ENCODE measurements at regions not wholly inside any gene's neighbourhood (a gene's known extent, or its start where the extent isn't known, plus 50 kb on each side); places are given as distances from the start of the nearest gene placed in this dataset.

DNA sequence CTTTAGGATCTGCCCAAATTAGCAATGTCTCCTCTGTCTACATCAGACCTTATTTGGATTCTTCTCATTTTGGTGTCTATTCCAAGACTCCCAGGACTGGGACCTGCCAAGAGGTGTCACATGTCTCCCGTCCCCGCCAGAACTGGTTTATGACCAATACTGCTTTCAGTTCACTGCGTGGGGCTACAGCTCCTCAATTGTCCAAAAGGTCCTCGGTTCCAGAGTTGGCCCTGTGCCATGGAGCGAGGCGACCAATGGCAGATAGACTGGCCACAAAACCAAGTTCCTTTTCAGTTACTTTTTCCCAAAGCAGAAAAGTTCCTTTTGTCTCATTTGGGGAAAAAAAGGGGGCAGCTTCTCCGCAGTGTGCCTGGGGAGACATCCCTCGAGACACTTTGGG, 144.1 kb upstream of the ZNF236 start:
- Histone ChIP-seq H3K9me3 (ENCODE audit: control insufficient read depth, low read length) (no peaks in the 10 kb centered on the region), H3K9ac (ENCODE audit: low read length) (no peak overlapping the region), H3K27me3 (replicated peaks; ENCODE audit: control insufficient read depth, insufficient read depth, low read length) (peaks cover 17% of the 10 kb centered on the region), H3K36me3 (ENCODE audit: control insufficient read depth, insufficient read depth, low read length, severe bottlenecking) (no peaks in the 10 kb centered on the region), H3K4me3 (ENCODE audit: low read length) (no peak overlapping the region), H3K4me1 (ENCODE audit: control insufficient read depth, insufficient read depth, low read length) (no peaks in the 10 kb centered on the region)
- DNase-seq (ENCODE audit: low read depth): no peak

DNA sequence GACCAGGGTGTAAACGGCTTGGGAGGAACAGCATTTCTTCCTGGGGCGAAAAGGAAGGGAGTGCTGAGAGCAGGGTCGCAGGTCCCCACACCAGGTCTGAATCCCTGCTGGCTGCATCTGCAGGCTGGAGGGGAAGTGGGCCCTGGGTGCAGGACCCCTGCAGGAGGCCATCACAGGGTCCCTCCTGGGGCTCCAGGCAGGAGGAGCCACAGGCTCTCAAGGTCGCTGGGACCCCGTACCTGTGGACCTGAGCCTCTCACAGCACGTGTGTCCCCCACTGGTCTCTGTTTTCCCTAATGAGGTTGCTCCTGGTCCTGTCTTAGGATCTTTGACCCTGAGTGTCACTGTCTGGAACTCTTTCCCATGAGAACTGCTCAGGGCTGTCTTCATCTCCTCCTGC, 147.8 kb upstream of the ZNF236 start:
- no peak for DNase-seq (ENCODE audit: low read depth)
- Histone ChIP-seq H3K9me3 (ENCODE audit: control insufficient read depth, low read length) (no peaks in the 10 kb centered on the region), H3K4me3 (ENCODE audit: low read length) (no peak overlapping the region), H3K9ac (ENCODE audit: low read length) (no peak overlapping the region), H3K27me3 (replicated peaks; ENCODE audit: control insufficient read depth, insufficient read depth, low read length) (peaks cover 16% of the 10 kb centered on the region), H3K4me1 (ENCODE audit: control insufficient read depth, insufficient read depth, low read length) (peaks cover 12% of the 10 kb centered on the region), H3K36me3 (ENCODE audit: control insufficient read depth, insufficient read depth, low read length, severe bottlenecking) (no peaks in the 10 kb centered on the region)

DNA sequence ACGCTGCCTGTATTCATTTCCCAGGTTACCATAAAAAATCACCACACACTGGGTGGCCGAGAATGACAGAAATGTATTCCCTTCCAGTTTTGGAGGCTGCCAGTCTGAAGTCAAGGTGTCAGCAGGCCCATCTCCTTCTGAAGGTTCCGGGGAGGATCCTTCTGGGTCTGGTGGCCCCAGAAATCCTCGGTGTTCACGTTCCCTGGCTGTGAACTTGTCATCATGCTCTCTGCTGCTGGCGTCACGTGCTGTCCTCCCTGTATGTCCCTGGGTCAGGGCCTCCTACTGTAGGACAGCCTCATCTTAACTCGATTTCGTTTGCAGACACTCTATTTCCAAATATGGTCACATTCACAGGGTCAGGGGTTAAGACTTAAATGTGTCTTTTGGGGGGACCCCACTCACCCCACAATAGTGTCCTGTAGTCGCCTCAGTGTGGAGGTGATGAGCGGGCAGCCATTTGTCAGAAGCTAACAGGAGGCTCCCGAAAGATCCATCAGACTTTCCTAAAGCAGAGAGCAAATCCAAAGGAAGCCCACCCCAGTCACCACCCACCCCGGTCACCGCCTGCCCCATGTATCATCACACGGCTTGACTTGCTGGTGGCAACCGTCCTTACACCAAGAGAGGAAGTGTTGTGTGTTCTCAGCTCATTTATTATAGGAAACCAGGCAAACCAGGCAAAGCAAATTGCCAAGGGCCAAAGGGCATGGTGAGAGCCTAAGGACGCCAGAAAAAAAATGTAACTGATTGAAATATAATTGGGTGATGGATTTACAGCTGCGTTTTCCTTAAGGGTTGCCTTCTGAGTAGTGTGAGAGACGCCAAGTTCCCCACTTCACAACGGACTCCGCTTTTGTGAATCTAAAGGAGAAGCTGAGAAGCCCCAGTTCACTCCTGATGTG, 148.8 kb upstream of the ZNF236 start:
- Histone ChIP-seq H3K9me3 (ENCODE audit: control insufficient read depth, low read length) (no peaks in the 10 kb centered on the region), H3K4me1 (ENCODE audit: control insufficient read depth, insufficient read depth, low read length) (peaks cover 12% of the 10 kb centered on the region), H3K27me3 (replicated peaks; ENCODE audit: control insufficient read depth, insufficient read depth, low read length) (peaks cover 9% of the 10 kb centered on the region), H3K4me3 (ENCODE audit: low read length) (no peak overlapping the region), H3K9ac (ENCODE audit: low read length) (no peak overlapping the region), H3K36me3 (ENCODE audit: control insufficient read depth, insufficient read depth, low read length, severe bottlenecking) (no peaks in the 10 kb centered on the region)
- no peak for DNase-seq (ENCODE audit: low read depth)

DNA sequence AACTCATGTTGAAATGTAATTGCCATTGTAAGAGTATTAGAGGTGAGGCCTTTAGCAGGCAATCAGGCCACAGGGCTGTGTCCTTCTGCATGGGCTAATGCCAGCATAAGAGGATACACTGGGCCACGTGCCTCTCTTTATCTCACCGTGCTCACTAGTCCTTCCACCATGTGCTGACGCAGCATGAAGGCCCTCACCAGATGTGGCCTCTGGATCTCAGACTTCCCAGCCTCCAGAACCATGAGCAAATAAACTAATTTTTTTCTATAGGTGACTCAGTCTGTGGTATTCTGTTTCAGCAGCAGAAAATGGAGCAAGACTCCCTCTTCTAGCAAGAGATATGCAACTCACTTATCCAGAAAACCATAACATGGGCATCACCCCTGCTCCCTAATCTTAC, 149.7 kb upstream of the ZNF236 start:
- H3K4me3 ChIP-seq (ENCODE audit: low read length): no peak overlapping the region
- no peaks in the 10 kb centered on the region for H3K9me3 ChIP-seq (ENCODE audit: control insufficient read depth, low read length)
- H3K4me1 ChIP-seq (ENCODE audit: control insufficient read depth, insufficient read depth, low read length): peaks cover 12% of the 10 kb centered on the region
- H3K9ac ChIP-seq (ENCODE audit: low read length): no peak overlapping the region
- H3K27me3 ChIP-seq (replicated peaks; ENCODE audit: control insufficient read depth, insufficient read depth, low read length): peaks cover under 1% of the 10 kb centered on the region
- H3K36me3 ChIP-seq (ENCODE audit: control insufficient read depth, insufficient read depth, low read length, severe bottlenecking): no peaks in the 10 kb centered on the region
- DNase-seq (ENCODE audit: low read depth): no peak

DNA sequence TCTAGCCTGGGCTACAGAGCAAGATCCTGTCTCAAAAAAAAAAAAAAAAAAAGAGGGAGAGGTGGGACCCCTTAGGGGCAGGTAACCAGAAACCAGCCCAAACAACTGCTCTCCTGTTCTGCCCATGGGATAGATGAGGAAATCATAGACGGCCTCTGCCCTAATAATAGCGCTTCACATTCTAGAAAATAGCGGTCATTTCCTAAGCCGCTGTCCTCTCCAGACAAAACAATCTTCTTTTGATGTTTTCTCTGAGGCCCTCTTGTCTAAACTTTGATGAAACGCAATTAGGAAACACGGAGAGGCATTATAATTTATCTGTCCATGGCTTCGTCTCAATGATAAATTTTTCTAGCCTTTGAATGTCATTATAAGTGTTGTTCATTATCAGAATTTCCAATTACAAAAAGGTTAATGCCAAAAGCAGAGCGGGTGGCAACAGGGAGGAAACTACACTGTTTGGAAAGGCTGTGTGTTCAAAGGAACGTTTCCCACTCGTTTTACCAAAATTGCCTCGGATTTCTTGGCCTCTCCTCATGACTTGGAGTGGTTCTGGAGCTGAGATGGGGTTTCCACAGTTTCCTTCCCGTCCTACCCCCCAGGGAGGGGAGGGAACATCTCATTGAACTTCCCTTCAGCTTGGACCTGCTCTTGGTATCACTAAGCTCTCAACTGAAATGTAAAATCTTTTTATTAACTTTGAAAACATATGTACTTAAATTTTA, 151.6 kb upstream of the ZNF236 start:
- peaks cover 12% of the 10 kb centered on the region for H3K4me1 ChIP-seq (ENCODE audit: control insufficient read depth, insufficient read depth, low read length)
- no peak overlapping the region for H3K9ac ChIP-seq (ENCODE audit: low read length)
- H3K27me3 ChIP-seq (replicated peaks; ENCODE audit: control insufficient read depth, insufficient read depth, low read length): peaks cover 2% of the 10 kb centered on the region
- H3K4me3 ChIP-seq (ENCODE audit: low read length): peak overlapping the region; percentile 21
- H3K9me3 ChIP-seq (ENCODE audit: control insufficient read depth, low read length): no peaks in the 10 kb centered on the region
- H3K36me3 ChIP-seq (ENCODE audit: control insufficient read depth, insufficient read depth, low read length, severe bottlenecking): no peaks in the 10 kb centered on the region
- DNase-seq (ENCODE audit: low read depth): no peak

DNA sequence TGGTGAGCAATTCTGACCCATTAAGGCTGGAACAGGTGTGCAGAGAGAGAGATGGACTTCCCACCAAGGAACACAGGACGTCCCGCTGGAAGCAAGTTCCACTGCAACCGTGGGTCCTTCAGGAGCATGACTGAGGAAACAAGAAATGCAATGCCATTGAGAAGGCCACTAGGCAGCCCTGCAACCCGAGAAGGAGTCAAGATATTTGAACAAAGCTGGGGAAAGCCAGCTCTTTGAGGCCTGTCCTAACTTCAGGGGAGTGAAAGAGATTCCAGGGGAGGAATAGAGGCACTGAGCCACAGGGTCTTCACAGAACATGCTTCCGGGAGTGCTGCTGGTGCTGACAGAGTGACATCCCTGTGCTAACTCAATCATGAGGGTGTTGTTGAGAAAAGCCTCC, 153.8 kb upstream of the ZNF236 start:
- Histone ChIP-seq H3K4me1 (ENCODE audit: control insufficient read depth, insufficient read depth, low read length) (peaks cover 12% of the 10 kb centered on the region), H3K9ac (ENCODE audit: low read length) (no peak overlapping the region), H3K4me3 (ENCODE audit: low read length) (no peak overlapping the region), H3K27me3 (replicated peaks; ENCODE audit: control insufficient read depth, insufficient read depth, low read length) (peaks cover 3% of the 10 kb centered on the region), H3K36me3 (ENCODE audit: control insufficient read depth, insufficient read depth, low read length, severe bottlenecking) (no peaks in the 10 kb centered on the region), H3K9me3 (ENCODE audit: control insufficient read depth, low read length) (no peaks in the 10 kb centered on the region)
- no peak for DNase-seq (ENCODE audit: low read depth)

DNA sequence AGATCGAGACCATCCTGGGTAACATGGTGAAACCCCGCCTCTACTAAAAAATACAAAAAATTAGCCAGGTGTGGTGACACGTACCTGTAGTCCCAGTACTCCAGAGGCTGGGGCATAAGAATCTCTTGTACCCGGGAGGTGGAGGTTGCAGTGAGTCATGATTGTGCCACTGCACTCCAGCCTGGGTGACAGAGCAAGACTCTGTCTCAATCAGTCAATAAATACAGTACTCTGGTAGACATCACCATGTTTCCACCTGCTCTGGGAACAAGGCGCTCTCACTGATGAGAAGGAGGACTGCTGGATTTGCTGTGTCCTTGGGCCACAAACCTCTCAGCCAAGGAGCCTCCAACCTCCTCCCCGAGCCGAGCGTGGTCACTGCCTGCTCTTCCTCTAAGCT, 154.2 kb upstream of the ZNF236 start:
- DNase-seq (ENCODE audit: low read depth): no peak
- Histone ChIP-seq H3K4me1 (ENCODE audit: control insufficient read depth, insufficient read depth, low read length) (peaks cover 12% of the 10 kb centered on the region), H3K9me3 (ENCODE audit: control insufficient read depth, low read length) (no peaks in the 10 kb centered on the region), H3K4me3 (ENCODE audit: low read length) (no peak overlapping the region), H3K36me3 (ENCODE audit: control insufficient read depth, insufficient read depth, low read length, severe bottlenecking) (no peaks in the 10 kb centered on the region), H3K27me3 (replicated peaks; ENCODE audit: control insufficient read depth, insufficient read depth, low read length) (peaks cover 3% of the 10 kb centered on the region), H3K9ac (ENCODE audit: low read length) (no peak overlapping the region)

DNA sequence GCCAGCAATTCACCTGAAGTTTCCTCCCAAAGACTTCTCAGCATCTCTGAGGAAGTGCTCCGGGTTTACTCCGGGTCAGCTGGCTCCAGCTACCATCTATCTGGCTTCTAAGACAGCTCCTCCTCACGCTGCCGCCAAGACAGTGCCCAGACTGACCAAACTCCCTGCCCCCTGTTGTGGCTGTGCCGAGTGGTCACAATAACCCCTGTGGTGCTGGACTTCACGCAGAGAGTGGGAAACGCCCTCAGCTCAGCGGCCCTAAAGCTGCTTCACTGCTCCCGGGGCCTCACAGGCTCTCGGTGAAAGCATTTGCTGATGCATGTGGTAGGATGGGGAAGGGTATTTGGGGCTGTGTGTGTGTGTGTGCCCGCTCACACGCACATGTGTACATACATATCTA, 154.8 kb upstream of the ZNF236 start:
- H3K4me3 ChIP-seq (ENCODE audit: low read length): no peak overlapping the region
- H3K9ac ChIP-seq (ENCODE audit: low read length): no peak overlapping the region
- H3K4me1 ChIP-seq (ENCODE audit: control insufficient read depth, insufficient read depth, low read length): peaks cover 12% of the 10 kb centered on the region
- DNase-seq (ENCODE audit: low read depth): no peak
- H3K36me3 ChIP-seq (ENCODE audit: control insufficient read depth, insufficient read depth, low read length, severe bottlenecking): no peaks in the 10 kb centered on the region
- H3K27me3 ChIP-seq (replicated peaks; ENCODE audit: control insufficient read depth, insufficient read depth, low read length): peaks cover 3% of the 10 kb centered on the region
- H3K9me3 ChIP-seq (ENCODE audit: control insufficient read depth, low read length): no peaks in the 10 kb centered on the region

DNA sequence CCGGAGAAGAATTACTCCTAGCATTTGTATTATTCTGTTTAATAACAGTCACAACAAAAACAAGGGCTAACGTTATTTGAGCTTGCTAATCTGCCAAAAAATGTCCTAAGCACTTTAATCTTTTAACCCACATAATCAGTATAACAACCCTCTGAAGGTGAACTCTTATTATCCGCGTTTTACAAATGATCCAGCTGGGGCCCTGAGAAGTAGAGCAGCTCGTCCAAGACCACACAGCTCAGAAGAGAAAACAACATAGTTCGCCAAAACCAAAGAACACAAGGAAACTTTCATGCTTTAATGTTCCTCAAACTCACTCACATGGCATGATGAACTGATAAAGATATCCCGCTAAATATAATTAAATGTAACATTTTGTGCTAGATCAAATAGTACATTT, 159.7 kb upstream of the ZNF236 start:
- H3K27me3 ChIP-seq (replicated peaks; ENCODE audit: control insufficient read depth, insufficient read depth, low read length): peaks cover 18% of the 10 kb centered on the region
- no peak overlapping the region for H3K9ac ChIP-seq (ENCODE audit: low read length)
- H3K4me1 ChIP-seq (ENCODE audit: control insufficient read depth, insufficient read depth, low read length): no peaks in the 10 kb centered on the region
- no peak for DNase-seq (ENCODE audit: low read depth)
- H3K36me3 ChIP-seq (ENCODE audit: control insufficient read depth, insufficient read depth, low read length, severe bottlenecking): no peaks in the 10 kb centered on the region
- H3K9me3 ChIP-seq (ENCODE audit: control insufficient read depth, low read length): no peaks in the 10 kb centered on the region
- H3K4me3 ChIP-seq (ENCODE audit: low read length): no peak overlapping the region

DNA sequence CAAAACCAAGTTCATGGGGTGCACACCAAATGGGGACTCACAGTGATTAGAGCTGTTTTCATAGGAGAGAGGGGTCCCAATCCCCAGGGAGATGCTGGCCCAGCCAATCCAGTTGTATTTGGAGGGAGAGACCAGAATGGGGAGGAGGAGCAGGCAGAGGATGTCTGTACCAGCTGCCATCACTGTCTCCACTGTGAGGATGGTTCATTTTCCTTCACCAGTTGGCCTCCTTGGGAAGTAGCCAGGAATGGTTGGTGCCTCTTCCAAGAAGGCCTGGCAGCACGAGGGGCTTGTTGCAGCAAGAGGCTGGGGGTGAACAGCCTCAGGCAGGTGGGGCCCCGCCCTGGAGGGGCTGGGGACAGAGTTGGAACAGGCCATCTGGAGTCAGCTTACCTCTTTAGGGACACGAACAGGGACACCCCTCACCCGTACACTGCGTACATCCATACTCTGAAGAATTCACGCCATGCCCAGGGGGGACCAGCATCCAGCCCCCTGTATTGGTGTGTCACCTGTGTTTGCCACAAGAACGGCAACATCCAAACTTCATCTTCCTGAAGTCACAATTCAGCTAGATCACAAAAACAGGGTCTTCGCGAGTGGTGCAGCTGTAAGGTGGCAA, 161.7 kb upstream of the ZNF236 start:
- Histone ChIP-seq H3K36me3 (ENCODE audit: control insufficient read depth, insufficient read depth, low read length, severe bottlenecking) (no peaks in the 10 kb centered on the region), H3K4me1 (ENCODE audit: control insufficient read depth, insufficient read depth, low read length) (no peaks in the 10 kb centered on the region), H3K9ac (ENCODE audit: low read length) (no peak overlapping the region), H3K4me3 (ENCODE audit: low read length) (no peak overlapping the region), H3K9me3 (ENCODE audit: control insufficient read depth, low read length) (no peaks in the 10 kb centered on the region), H3K27me3 (replicated peaks; ENCODE audit: control insufficient read depth, insufficient read depth, low read length) (peaks cover 30% of the 10 kb centered on the region)
- no peak for DNase-seq (ENCODE audit: low read depth)

DNA sequence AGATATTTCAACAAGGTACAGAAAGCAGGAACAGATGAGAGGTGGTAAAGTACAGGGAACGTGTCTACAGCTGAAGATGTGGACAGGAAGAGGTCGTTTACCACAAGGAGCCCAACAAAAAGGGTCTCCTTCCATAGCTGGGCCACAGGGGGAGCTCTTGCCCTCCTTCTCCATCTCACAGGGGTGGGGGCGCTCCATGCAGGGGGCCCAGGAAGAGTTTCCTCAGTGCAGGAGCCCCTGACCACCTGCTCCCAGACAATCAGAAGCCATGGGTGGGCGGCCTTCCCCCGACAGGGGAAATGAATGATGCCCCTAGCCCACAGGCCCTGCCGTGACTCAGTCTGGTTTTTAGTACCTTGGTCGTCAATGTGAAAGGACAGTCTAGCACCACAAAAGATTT, 163.6 kb upstream of the ZNF516 start:
- DNase-seq (ENCODE audit: low read depth): no peak
- Histone ChIP-seq H3K4me3 (ENCODE audit: low read length) (no peak overlapping the region), H3K9ac (ENCODE audit: low read length) (no peak overlapping the region), H3K4me1 (ENCODE audit: control insufficient read depth, insufficient read depth, low read length) (no peaks in the 10 kb centered on the region), H3K9me3 (ENCODE audit: control insufficient read depth, low read length) (no peaks in the 10 kb centered on the region), H3K36me3 (ENCODE audit: control insufficient read depth, insufficient read depth, low read length, severe bottlenecking) (no peaks in the 10 kb centered on the region), H3K27me3 (replicated peaks; ENCODE audit: control insufficient read depth, insufficient read depth, low read length) (peaks cover 49% of the 10 kb centered on the region)

All from adipocyte (in vitro differentiated cells).